ENCODE measurements at regions not wholly inside any gene's neighbourhood (a gene's known extent, or its start where the extent isn't known, plus 50 kb on each side); places are given as distances from the start of the nearest gene placed in this dataset.

- dilution Hi-C loops (cut with MboI; ENCODE audit: extremely low pct_ligation_motif_present, low sequenced_read_pairs) (no loop called here), intact Hi-C loops (cut with micrococcal nuclease) (no loop called here)
- Histone ChIP-seq H3K27ac (ENCODE audit: insufficient read depth, low read depth, low read length) (no peak overlapping the region), H3K9me3 (replicated peaks; ENCODE audit: control insufficient read depth, insufficient read depth, low read length) (no peaks in the 10 kb centered on the region), H3K9ac (replicated peaks; ENCODE audit: extremely low read depth, insufficient read depth, low read length) (no peak overlapping the region), H3K4me2 (ENCODE audit: insufficient read depth, low read length) (no peak overlapping the region), H3K9me1 (replicated peaks; ENCODE audit: control insufficient read depth, extremely low read depth, insufficient read depth, low read length) (no peaks in the 10 kb centered on the region), H3K36me3 (ENCODE audit: control insufficient read depth in 2 of 2, extremely low read depth in 1 of 2, insufficient read depth in 2 of 2, low read length in 2 of 2) (no peaks in the 10 kb centered on the region), H3K27me3 (ENCODE audit: control insufficient read depth in 2 of 2, insufficient read depth in 2 of 2, low read length in 2 of 2) (no peaks in the 10 kb centered on the region), H3K4me1 (ENCODE audit: control insufficient read depth, extremely low read depth, insufficient read depth, low read length) (no peaks in the 10 kb centered on the region), H2AFZ (ENCODE audit: low read depth, low read length) (no peak overlapping the region), H3K4me3 (replicated peaks in 1 of 3; ENCODE audit: insufficient read depth in 1 of 3, low read depth in 1 of 3, low read length in 3 of 3) (no peak overlapping the region), H3K79me2 (ENCODE audit: control insufficient read depth, insufficient read depth, low read length) (no peaks in the 10 kb centered on the region), H4K20me1 (replicated peaks; ENCODE audit: control insufficient read depth, extremely low read depth, insufficient read depth, low read length) (no peaks in the 10 kb centered on the region)
- ChIA-PET POLR2A (no interaction called here), CTCF (no interaction called here)
- DNase-seq (ENCODE audit: low read depth, low spot score) (no peak), FAIRE-seq (no peak)
- BruUV-seq (replicated peaks) = no TSS peak
- no peak for TF ChIP-seq EZH2 (IDR thresholded peaks at IDR 0.05; ENCODE audit: borderline replicate concordance, low read depth, low read length, severe bottlenecking)
- TF ChIP-seq JUN (IDR thresholded peaks at IDR 0.05; ENCODE audit: borderline replicate concordance, insufficient read depth, insufficient read length, low read depth) = no peak
- no peak for TF ChIP-seq GATA2 (IDR thresholded peaks at IDR 0.05; ENCODE audit: insufficient read depth, insufficient read length, low read depth, low read length)
- no peak for TF ChIP-seq MAX (IDR thresholded peaks at IDR 0.05; ENCODE audit: insufficient read depth, insufficient read length)
- no peak for TF ChIP-seq FOS (IDR thresholded peaks at IDR 0.05; ENCODE audit: borderline replicate concordance, insufficient read depth, low read length)
- TF ChIP-seq POLR2AphosphoS5 (IDR thresholded peaks at IDR 0.05; ENCODE audit: insufficient read depth, low read depth, low read length) = no peak
- no peak for TF ChIP-seq POLR2A (IDR thresholded peaks at IDR 0.05; ENCODE audit: low read depth, low read length)
Observed at GRCh38 chr11:112553205-112553731, 292.6 kb upstream of the PLET1 start.

- Histone ChIP-seq H3K9ac (replicated peaks; ENCODE audit: extremely low read depth, insufficient read depth, low read length) (no peak overlapping the region), H3K4me3 (replicated peaks in 1 of 3; ENCODE audit: insufficient read depth in 1 of 3, low read depth in 1 of 3, low read length in 3 of 3) (no peak overlapping the region), H3K27ac (ENCODE audit: insufficient read depth, low read depth, low read length) (no peak overlapping the region), H3K9me3 (replicated peaks; ENCODE audit: control insufficient read depth, insufficient read depth, low read length) (no peaks in the 10 kb centered on the region), H3K4me2 (ENCODE audit: insufficient read depth, low read length) (no peak overlapping the region), H2AFZ (ENCODE audit: low read depth, low read length) (no peak overlapping the region), H3K4me1 (ENCODE audit: control insufficient read depth, extremely low read depth, insufficient read depth, low read length) (no peaks in the 10 kb centered on the region), H3K79me2 (ENCODE audit: control insufficient read depth, insufficient read depth, low read length) (no peaks in the 10 kb centered on the region), H3K27me3 (ENCODE audit: control insufficient read depth in 2 of 2, insufficient read depth in 2 of 2, low read length in 2 of 2) (no peaks in the 10 kb centered on the region), H3K9me1 (replicated peaks; ENCODE audit: control insufficient read depth, extremely low read depth, insufficient read depth, low read length) (no peaks in the 10 kb centered on the region), H4K20me1 (replicated peaks; ENCODE audit: control insufficient read depth, extremely low read depth, insufficient read depth, low read length) (no peaks in the 10 kb centered on the region), H3K36me3 (ENCODE audit: control insufficient read depth in 2 of 2, extremely low read depth in 1 of 2, insufficient read depth in 2 of 2, low read length in 2 of 2) (no peaks in the 10 kb centered on the region)
- FAIRE-seq = no peak
- intact Hi-C loops (cut with micrococcal nuclease) = no loop called here
- no peak for DNase-seq (ENCODE audit: low read depth, low spot score)
- ChIA-PET POLR2A (no interaction called here), CTCF (interaction anchor here (1.7 to 2.6 kb wide), 7 partner anchors 8 to 735 kb away, joined by 4 to 25 read pairs (median 9); no protein-coding TSS in a partner anchor)
- dilution Hi-C loops (cut with MboI; ENCODE audit: extremely low pct_ligation_motif_present, low sequenced_read_pairs) = no loop called here
- TF ChIP-seq POLR2A (IDR thresholded peaks at IDR 0.05; ENCODE audit: low read depth, low read length) (no peak), POLR2AphosphoS5 (IDR thresholded peaks at IDR 0.05; ENCODE audit: insufficient read depth, low read depth, low read length) (no peak), CTCF (IDR thresholded peaks at IDR 0.05; ENCODE audit: extremely low read depth in 1 of 2, insufficient read depth in 1 of 2, low read depth in 1 of 2, low read length in 2 of 2) (no peak), JUN (IDR thresholded peaks at IDR 0.05; ENCODE audit: borderline replicate concordance, insufficient read depth, insufficient read length, low read depth) (no peak), MAX (IDR thresholded peaks at IDR 0.05; ENCODE audit: insufficient read depth, insufficient read length) (no peak), MYC (IDR thresholded peaks at IDR 0.05; ENCODE audit: low read depth, low read length) (no peak), EZH2 (IDR thresholded peaks at IDR 0.05; ENCODE audit: borderline replicate concordance, low read depth, low read length, severe bottlenecking) (no peak), GATA2 (IDR thresholded peaks at IDR 0.05; ENCODE audit: insufficient read depth, insufficient read length, low read depth, low read length) (no peak), FOS (IDR thresholded peaks at IDR 0.05; ENCODE audit: borderline replicate concordance, insufficient read depth, low read length) (no peak)
- no TSS peak for BruUV-seq (replicated peaks)
Observed at GRCh38 chr11:112554586-112554985, 293.9 kb upstream of the PLET1 start.
